BLaER1 (cell line): ENCODE measurements at regions not wholly inside any gene's neighbourhood (a gene's known extent, or its start where the extent isn't known, plus 50 kb on each side); places are given as distances from the start of the nearest gene placed in this dataset.
"Not testable (repeated sequence)": the region's sequence is repeated elsewhere in the genome, so short reads cannot be mapped to it uniquely, and the experiment has no call there.

ENCODE experiments used
- H3K27ac ChIP-seq: shearing (Covaris generic); formaldehyde crosslinking; 2 replicates; pipeline ENCODE4 v1.8.1; 2022
- H3K27me3 ChIP-seq: shearing (Covaris generic); formaldehyde crosslinking; 2 replicates; pipeline ENCODE4 v1.8.1; 2022
- H3K36me3 ChIP-seq: shearing (Covaris generic); formaldehyde crosslinking; 2 replicates; pipeline ENCODE4 v1.8.1; 2022
- H3K4me1 ChIP-seq: shearing (Covaris generic); formaldehyde crosslinking; 2 replicates; pipeline ENCODE4 v1.8.1; 2022
- H3K4me2 ChIP-seq: shearing (Covaris generic); formaldehyde crosslinking; 2 replicates; pipeline ENCODE4 v1.8.1; 2022
- H3K4me3 ChIP-seq: shearing (Covaris generic); formaldehyde crosslinking; 2 replicates; pipeline ENCODE4 v1.8.1; 2022
- H3K9ac ChIP-seq: shearing (Covaris generic); formaldehyde crosslinking; 2 replicates; pipeline ENCODE4 v1.8.1; 2022
- H3K9me3 ChIP-seq: shearing (Covaris generic); formaldehyde crosslinking; 2 replicates; pipeline ENCODE4 v1.8.1; 2022
- H4K20me1 ChIP-seq: shearing (Covaris generic); formaldehyde crosslinking; 2 replicates; pipeline ENCODE4 v1.8.1; 2022
- Cebpa-rat ChIP-seq: shearing (Covaris generic); IDR thresholded peaks from 2 replicates; pipeline ENCODE4 v1.8.1; 2022

- H3K4me2 ChIP-seq = no peak overlapping the region
- no peak overlapping the region for H3K4me3 ChIP-seq
- no peak overlapping the region for H3K9ac ChIP-seq
- H4K20me1 ChIP-seq = no peaks in the 10 kb centered on the region
- H3K4me1 ChIP-seq = no peaks in the 10 kb centered on the region
- no peaks in the 10 kb centered on the region for H3K9me3 ChIP-seq
- H3K27ac ChIP-seq = no peak overlapping the region
- TF ChIP-seq Cebpa-rat = no peak
- H3K36me3 ChIP-seq = no peaks in the 10 kb centered on the region
- no peaks in the 10 kb centered on the region for H3K27me3 ChIP-seq
These were observed 122.0 kb upstream of the MYCN start for GRCh38 chr2:15818318-15818753.

GRCh38 chr2:15818881-15819280 lies 121.5 kb upstream of the MYCN start:
- H3K36me3 ChIP-seq = no peaks in the 10 kb centered on the region
- H3K9me3 ChIP-seq = no peaks in the 10 kb centered on the region
- no peak overlapping the region for H3K4me3 ChIP-seq
- no peaks in the 10 kb centered on the region for H4K20me1 ChIP-seq
- no peak overlapping the region for H3K4me2 ChIP-seq
- H3K27ac ChIP-seq = no peak overlapping the region
- no peaks in the 10 kb centered on the region for H3K4me1 ChIP-seq
- no peak for TF ChIP-seq Cebpa-rat
- no peak overlapping the region for H3K9ac ChIP-seq
- no peaks in the 10 kb centered on the region for H3K27me3 ChIP-seq

DNA sequence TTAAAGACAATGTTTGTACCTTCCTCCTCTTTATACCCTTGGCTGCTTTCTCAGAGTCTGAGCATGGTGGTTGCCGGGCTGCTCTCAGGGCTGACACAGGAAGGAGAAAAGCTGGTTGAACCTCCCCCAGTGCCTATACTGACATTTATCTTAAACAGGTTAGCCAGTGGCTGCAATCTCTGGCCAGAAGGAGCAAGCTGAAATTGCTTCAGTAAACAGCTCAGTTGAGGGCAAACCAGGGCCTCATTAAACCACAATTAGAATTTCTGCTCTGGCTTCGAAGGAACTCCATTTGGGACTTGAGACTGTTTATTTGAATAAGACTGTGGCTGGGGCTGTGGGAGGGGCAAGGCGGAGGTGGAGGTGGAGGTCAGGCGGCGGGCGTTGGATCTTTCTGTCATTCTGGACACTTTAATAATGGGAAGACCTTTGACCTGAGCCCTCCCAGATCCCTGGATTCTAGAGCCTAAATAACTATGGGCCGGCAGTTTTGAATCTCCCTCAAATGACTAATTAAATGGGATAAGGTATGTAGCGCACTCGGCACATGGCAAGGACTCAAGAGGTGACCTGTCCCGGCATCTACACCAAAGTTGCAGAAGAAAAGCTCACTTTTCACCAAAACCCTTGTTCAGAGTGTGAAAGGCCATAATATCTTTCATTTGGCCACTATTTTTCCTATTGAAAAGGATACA lies 120.6 kb upstream of the MYCN start:
- Histone ChIP-seq H3K4me1 (no peaks in the 10 kb centered on the region), H3K4me3 (no peak overlapping the region), H3K4me2 (no peak overlapping the region), H4K20me1 (no peaks in the 10 kb centered on the region), H3K36me3 (no peaks in the 10 kb centered on the region), H3K9me3 (no peaks in the 10 kb centered on the region), H3K9ac (no peak overlapping the region), H3K27me3 (no peaks in the 10 kb centered on the region), H3K27ac (no peak overlapping the region)
- no peak for TF ChIP-seq Cebpa-rat

DNA sequence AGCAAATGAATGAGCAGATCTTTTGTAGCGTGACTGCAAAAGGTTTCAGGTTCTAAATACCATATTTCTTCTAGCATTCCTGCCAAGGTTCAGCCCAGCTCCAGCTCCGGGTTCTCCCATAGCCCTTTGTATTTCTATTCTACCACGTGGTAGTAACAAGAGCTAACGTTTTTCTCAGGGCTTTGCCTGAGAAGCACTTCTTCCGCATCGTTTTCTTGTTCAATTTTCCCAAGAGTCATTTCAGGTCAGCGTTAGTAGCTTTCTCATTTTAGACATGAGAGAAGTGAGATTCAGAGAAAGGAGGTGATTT lies 120.1 kb upstream of the MYCN start:
- TF ChIP-seq Cebpa-rat = no peak
- no peaks in the 10 kb centered on the region for H3K9me3 ChIP-seq
- H3K36me3 ChIP-seq = no peaks in the 10 kb centered on the region
- H4K20me1 ChIP-seq = no peaks in the 10 kb centered on the region
- H3K4me1 ChIP-seq = no peaks in the 10 kb centered on the region
- no peak overlapping the region for H3K4me3 ChIP-seq
- no peaks in the 10 kb centered on the region for H3K27me3 ChIP-seq
- no peak overlapping the region for H3K9ac ChIP-seq
- H3K4me2 ChIP-seq = no peak overlapping the region
- no peak overlapping the region for H3K27ac ChIP-seq

GRCh38 chr2:15820927-15821326 lies 119.4 kb upstream of the MYCN start:
- Histone ChIP-seq H3K36me3 (no peaks in the 10 kb centered on the region), H4K20me1 (no peaks in the 10 kb centered on the region), H3K4me2 (no peak overlapping the region), H3K27me3 (no peaks in the 10 kb centered on the region), H3K9me3 (no peaks in the 10 kb centered on the region), H3K9ac (no peak overlapping the region), H3K4me3 (no peak overlapping the region), H3K4me1 (no peaks in the 10 kb centered on the region), H3K27ac (no peak overlapping the region)
- TF ChIP-seq Cebpa-rat = no peak

DNA sequence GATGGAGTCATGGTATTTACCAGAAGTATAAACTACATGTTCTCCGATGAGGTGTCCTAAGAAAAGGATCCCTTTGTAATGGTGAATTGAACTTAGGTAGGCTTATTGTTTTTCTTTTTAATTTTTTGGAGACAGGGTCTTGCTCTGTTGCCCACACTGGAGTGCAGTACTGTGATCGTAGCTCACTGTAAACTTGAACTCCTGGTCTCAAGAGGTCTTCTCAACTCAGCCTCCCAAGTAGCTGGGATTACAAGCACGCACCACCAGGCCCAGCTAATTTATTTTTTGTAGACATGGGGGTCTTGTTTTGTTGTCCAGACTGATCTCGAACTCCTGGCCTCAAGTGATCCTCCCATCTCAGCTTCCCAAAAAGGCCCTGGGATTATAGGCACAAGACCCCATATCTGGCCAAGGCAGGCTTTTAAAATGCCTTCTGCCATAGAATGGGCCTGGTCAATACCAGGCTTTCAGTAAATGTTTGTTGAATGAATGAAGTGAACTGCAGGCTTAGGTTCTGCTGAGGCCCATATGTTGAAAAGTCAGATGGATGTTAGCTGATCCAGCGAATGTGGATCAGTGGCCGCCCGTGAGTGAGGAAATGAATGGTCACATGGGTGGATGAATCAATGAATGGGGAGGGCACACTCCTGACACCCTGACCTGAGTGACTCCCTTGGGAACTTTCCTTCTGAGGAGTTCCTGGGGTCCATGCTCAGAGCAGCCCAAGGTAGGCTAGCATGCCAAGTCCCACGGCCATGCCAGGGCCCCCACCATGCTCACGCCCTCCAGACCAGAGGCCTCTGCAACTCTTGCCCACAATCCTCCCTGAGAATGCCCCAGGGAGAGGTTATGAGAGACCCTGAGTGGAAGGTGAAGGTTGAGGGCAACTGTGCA lies 118.0 kb upstream of the MYCN start:
- no peaks in the 10 kb centered on the region for H3K4me1 ChIP-seq
- H3K27me3 ChIP-seq = no peaks in the 10 kb centered on the region
- H3K36me3 ChIP-seq = no peaks in the 10 kb centered on the region
- no peak overlapping the region for H3K27ac ChIP-seq
- no peak overlapping the region for H3K9ac ChIP-seq
- no peaks in the 10 kb centered on the region for H3K9me3 ChIP-seq
- H3K4me2 ChIP-seq = no peak overlapping the region
- no peak overlapping the region for H3K4me3 ChIP-seq
- no peaks in the 10 kb centered on the region for H4K20me1 ChIP-seq
- no peak for TF ChIP-seq Cebpa-rat

DNA sequence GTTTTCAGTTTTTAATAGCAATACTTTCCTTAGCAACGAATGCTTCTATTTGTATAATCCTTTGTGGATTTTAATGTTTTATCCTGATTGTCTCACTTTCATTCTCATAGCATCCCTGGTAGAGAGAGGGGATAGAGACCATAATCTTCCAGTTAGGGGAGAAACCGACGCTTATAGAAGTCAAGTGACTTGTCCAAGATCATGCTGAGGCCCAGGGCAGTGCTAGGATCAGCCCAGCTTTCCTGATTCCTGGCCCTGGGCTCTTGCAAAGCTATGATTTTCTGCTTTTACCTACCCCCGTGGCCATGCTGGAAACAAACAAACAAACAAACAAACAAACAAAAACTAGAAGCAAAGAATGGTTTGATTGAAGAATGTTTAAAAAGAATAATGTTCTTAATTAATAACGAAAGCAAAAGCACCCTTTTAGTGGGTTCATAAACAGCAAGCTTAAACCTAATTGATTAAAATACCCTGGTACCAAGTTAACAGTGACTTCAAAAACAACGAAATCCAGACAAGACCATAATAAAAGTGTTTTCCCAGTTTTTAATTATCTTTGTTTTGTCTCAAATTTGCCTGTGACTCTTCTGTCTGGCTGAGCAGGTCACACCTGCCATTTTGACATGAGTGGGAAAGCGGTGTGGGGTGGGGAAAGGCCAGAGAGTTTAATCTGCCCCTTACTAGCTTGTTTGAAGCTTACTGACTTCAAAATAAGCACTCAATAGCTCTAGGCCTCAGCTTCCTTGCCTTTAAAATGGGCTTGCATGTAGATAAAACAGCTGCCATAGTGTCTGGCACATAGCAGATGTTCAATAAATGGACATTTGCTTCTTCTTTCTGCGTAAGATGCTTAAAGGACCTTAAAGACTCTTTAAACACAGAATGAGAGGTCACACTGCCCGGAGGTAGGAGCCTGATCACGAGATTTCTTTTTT lies 116.6 kb upstream of the MYCN start:
- H3K4me2 ChIP-seq = no peak overlapping the region
- H4K20me1 ChIP-seq = no peaks in the 10 kb centered on the region

GRCh38 chr2:15824467-15824866 lies 115.9 kb upstream of the MYCN start:
- H3K9ac ChIP-seq, H3K27ac ChIP-seq, H3K27me3 ChIP-seq, H3K4me3 ChIP-seq, H3K9me3 ChIP-seq, H3K4me2 ChIP-seq, H4K20me1 ChIP-seq, H3K36me3 ChIP-seq, H3K4me1 ChIP-seq: not testable (repeated sequence)

More for the DNA sequence above, 116.6 kb upstream of the MYCN start:
- no peaks in the 10 kb centered on the region for H3K27me3 ChIP-seq
- H3K27ac ChIP-seq = no peak overlapping the region
- no peaks in the 10 kb centered on the region for H3K9me3 ChIP-seq
- H3K4me1 ChIP-seq = no peaks in the 10 kb centered on the region
- TF ChIP-seq Cebpa-rat = no peak
- H3K4me3 ChIP-seq = no peak overlapping the region
- H3K36me3 ChIP-seq = no peaks in the 10 kb centered on the region
- no peak overlapping the region for H3K9ac ChIP-seq

- H3K9me3 ChIP-seq = no peaks in the 10 kb centered on the region
- H3K27me3 ChIP-seq = no peaks in the 10 kb centered on the region
- no peak overlapping the region for H3K9ac ChIP-seq
- no peak overlapping the region for H3K4me3 ChIP-seq
- H3K27ac ChIP-seq = no peak overlapping the region
- no peaks in the 10 kb centered on the region for H4K20me1 ChIP-seq
- H3K4me2 ChIP-seq = no peak overlapping the region
- no peak for TF ChIP-seq Cebpa-rat
- H3K4me1 ChIP-seq = no peaks in the 10 kb centered on the region
- H3K36me3 ChIP-seq = no peaks in the 10 kb centered on the region
These were observed 114.9 kb upstream of the MYCN start for GRCh38 chr2:15825276-15825980.
